GM19324 (cell line): ENCODE measurements at regions not wholly inside any gene's neighbourhood (a gene's known extent, or its start where the extent isn't known, plus 50 kb on each side); places are given as distances from the start of the nearest gene placed in this dataset.

ENCODE experiments used
- ATAC-seq: cut with Tn5 transposase; IDR thresholded peaks from one replicate; pipeline ENCODE4 v1.9.1; 2021; ENCODE audit warnings: mild to moderate bottlenecking, moderate library complexity; ENCODE audit not compliant: unreplicated experiment, low FRiP score

DNA sequence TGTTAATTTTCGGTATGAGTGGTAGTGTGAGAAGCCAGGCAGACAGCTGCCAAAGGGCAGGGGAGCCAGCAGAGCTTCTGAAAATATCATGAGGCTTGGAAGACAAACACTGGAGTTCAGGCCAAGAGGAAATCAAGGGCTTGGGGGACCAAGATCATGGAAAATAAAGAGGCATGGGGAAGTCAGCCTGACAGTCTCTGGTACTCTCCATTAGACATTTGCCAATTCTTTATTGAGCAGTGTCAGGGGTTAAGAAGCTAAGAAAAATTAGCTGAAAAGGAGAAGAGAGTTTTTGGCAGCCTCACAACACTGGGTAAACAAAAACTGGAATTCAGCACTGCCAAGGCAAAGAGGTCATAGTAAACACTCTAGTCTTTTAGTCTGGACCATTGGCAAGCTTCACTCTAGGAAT lies 612.7 kb downstream of the EPHA4 start:
- ATAC-seq: no peak

DNA sequence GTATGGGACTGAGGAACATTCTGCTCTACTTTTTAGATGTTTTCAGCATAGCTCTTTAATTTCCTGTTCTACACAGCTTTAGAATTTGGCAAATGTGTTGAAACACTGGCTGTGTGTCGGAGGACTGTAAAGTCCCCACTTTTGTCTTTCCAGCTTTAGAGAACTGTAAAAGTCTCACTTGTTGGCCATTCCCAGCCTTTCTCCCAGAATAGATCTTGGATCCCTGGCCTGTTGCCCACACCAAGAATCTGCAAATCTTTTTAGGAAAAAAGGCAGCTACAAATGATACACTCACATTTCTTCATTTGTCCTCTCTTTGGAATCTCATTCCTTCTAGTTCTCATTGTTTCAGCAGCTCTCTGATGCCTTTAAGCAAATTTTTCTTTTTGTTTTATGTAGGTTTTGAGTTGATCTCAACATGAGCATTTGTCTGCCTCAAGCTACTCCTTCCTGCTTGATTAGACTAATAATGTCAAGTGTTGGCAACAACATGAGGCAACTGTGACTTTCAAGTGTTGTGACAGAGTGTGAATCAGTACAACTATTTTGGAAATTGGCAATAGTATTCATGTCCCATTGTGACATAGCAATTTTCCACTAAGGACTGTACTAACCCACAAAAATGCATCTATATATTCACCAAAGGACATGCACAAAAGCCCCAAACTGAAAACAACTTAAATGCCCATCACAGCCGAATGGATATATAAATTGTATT lies 610.8 kb downstream of the EPHA4 start:
- no peak for ATAC-seq

- ATAC-seq: no peak
Measured at GRCh38 chr2:220962556-220962955, 609.5 kb downstream of the EPHA4 start.

- ATAC-seq: no peak
Measured at GRCh38 chr2:220963076-220963475, 609.0 kb downstream of the EPHA4 start.

DNA sequence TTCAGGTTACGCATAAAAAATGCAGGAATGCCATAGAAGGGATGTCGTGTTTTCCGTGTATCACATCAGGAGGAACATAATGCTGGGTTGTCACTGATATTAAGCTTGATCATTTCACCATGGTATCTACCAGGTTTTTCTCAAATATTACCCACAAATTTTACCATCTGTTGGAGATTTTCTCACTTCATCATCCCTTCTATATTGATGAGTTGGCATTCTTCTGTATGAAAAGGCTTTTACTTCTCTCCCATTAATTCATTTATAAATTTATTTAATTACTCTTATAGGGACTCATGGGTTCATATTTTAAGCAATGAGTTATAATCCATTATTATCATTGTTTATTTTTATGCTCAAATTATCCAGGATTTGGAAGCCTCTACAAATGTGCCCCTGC lies 608.2 kb downstream of the EPHA4 start:
- ATAC-seq: no peak

GRCh38 chr2:220966636-220967035 lies 605.5 kb downstream of the EPHA4 start:
- no peak for ATAC-seq

DNA sequence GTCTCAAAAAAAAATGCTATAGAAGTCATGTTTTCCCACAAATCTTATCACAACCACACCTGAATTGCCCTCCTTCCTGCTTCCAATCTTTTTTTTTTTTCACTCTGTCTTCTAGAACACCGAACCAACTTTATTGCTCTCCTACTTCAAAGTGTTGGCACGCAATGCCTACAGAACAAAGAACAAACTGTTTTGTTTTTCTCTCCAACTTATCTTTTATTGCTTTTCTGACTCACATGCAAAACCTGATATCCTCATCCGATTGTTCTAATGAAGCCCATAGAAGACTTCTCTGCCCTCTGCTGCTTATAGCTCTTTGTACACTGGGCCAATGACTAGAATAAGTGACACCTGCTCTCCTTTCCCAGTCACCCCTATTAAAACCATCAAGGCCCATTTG lies 602.8 kb downstream of the EPHA4 start:
- no peak for ATAC-seq

- ATAC-seq: no peak
Measured at GRCh38 chr2:220980966-220981675, 591.0 kb downstream of the EPHA4 start.

DNA sequence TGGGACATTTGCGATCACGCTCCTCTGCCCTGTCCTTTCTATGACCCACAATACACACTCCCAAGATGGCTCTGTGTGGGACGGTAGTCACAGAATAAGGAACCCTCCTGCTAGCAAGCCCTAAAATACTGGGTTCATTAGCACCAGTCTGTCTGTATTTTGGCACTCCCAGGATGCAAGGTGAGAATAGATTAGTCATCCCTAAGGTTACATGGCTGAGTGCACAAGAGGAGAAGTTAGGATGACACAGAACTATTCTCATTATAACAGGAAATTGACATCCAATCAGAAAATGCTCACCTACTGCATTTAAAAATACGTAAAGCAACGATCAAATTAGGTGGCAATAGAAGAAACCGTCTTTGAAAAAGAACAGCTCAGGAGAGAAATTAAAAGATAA lies 590.2 kb downstream of the EPHA4 start:
- ATAC-seq: no peak

GRCh38 chr2:220985561-220985960 lies 586.5 kb downstream of the EPHA4 start:
- no peak for ATAC-seq

GRCh38 chr2:220987839-220988238 lies 584.3 kb downstream of the EPHA4 start:
- ATAC-seq: no peak

DNA sequence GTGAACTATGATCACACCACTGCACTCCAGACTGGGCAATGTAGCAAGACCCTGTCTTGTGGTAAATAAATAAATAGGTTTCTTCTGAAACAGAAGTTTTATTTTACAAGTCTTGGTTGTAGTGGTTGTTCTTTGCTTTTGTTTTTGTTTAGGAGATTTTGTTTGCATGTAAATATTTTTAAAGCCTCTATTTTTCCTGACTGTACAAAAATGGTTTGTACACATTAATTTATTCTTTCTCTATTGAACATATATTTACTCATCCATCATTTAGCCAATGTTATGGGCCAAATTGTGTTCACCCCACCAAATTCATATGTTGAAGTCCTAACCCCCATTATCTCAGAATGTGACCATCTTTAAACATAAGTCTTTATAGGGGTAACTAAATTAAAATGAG lies 580.1 kb downstream of the EPHA4 start:
- no peak for ATAC-seq

GRCh38 chr2:220994846-220995245 lies 577.3 kb downstream of the EPHA4 start:
- ATAC-seq: no peak

GRCh38 chr2:220995581-220995980 lies 576.5 kb downstream of the EPHA4 start:
- ATAC-seq: no peak

DNA sequence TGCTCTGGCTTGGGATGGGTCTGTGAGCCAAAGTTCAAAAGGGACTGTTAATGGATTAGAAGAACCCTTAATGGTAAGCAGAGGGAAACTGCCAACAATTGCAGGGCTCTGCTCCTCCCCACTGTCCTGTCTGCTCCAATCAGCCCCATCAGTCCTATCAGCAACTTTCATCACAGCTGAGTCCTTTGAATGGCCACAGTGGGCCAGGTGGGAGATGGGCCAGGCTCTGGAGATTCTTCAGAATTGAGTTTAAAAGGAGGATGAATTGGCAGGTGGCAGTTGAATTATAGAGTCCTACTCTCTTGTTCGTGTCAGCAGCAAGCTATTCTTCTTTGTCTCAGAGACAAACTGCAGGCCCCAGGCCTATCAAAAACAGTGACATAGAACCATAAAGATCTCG lies 573.9 kb downstream of the EPHA4 start:
- no peak for ATAC-seq

DNA sequence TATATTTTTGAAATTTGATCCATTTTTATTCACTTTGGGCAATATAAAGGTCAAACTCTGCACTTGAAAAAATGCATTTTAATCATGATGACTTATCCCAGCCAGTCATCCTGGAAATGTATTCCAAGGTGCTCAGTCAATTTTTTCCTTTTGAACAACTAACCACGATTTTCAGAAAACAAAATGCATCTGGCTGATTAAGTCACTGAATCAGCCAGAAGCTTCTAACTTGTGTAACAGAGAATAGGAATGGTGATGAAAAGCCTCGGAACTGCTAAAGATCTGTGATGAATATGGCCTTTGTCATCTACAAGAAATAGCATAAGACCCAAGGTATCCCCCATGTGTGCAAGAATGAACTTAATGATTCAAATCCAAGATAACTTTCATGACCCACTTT lies 572.7 kb downstream of the EPHA4 start:
- no peak for ATAC-seq

GRCh38 chr2:221001381-221001801 lies 570.7 kb downstream of the EPHA4 start:
- ATAC-seq: no peak

- no peak for ATAC-seq
Measured at GRCh38 chr2:221002101-221002685, 569.9 kb downstream of the EPHA4 start.

DNA sequence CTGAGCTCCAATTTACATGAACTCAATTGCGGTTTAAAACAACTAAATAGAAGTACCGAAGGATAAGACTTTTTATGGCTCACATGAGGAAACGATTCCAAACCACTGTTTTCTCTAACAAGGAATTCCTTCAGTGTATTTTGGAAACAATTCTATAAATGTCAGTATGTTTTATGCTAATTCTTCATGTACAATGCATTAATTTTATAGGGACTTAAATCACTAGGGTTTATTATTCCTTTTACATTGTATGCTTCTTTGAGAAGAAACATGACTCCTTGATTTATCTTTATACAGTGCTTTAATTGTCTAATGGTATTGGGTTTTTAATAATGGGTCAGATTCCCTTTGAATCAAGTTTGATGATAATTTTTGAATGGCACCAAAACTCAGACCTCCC lies 566.8 kb downstream of the EPHA4 start:
- no peak for ATAC-seq

DNA sequence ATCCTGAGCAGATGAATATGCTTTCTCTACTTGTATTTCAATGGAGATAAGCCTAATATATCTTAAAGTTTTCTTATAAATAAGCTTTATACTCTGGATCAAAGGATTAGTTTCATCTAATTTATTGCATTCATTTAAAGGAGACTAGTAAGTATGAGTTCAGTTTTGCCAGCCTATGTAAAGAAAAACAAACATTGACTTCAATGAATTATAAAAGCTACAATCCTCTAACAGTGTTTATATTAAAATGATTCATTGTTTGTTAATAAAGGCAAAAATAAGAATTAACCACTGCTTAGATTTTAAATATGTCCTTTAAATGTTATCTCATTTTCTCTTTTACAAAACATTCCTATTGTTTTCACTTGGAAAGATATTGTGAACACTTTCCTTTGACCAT lies 566.0 kb downstream of the EPHA4 start:
- ATAC-seq: no peak

DNA sequence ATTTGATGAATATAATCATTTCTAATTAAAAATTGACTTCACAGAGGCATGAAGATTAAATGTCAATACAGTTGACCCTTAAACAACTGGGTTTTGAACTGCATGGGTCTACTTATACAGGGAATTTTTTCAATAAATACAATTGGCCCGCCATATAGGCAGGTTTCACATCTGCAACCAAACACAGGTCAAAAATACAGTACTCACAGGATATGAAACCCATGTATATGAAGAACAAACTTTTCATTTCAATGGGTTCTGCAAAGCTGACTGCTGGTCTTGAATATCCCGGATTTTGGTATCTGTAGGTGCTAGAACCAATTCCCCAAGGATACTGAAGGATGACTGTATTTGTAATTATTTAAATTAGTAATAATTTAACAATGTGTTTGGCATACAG lies 555.6 kb downstream of the EPHA4 start:
- no peak for ATAC-seq

DNA sequence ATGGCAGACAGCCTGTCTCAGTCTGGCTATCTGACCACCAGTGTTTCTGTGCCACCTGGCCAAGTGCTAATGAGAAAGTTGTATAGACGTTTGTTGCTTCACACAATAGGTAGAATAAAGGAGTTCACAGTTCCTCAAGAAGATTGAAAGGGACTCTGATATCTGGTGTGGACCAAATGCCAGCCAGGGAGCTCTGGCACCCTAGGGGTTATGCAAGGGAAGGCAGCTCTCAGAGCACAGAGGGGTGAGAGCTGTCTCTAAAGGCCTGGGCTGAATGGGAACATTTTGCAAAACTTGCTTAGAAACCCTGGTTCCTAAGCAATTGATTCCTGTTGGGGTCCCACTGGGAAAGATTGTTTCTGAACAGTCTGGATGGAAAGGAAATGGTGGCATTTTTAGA lies 553.8 kb downstream of the EPHA4 start:
- no peak for ATAC-seq
